Natural killer cell treated with Interleukin-12 subunit alpha and Interleukin-12 subunit beta and Interleukin-15 and Interleukin-18, amount 100 ng/mL, for 72 hours (primary cell): ENCODE measurements at regions not wholly inside any gene's neighbourhood (a gene's known extent, or its start where the extent isn't known, plus 50 kb on each side); places are given as distances from the start of the nearest gene placed in this dataset.

Source experiments
- ATAC-seq, 2 donors: fragments of 150-1000 bp; cut with Tn5 transposase in 1 of 2; sonication (Bioruptor Pico), chemical (Tn5 transposase) in 1 of 2; 2 replicates each; pipeline ENCODE4 v1.10.0; 2021
- DNase-seq: peaks from one replicate; pipeline ENCODE4 v3.0.0; 2022; ENCODE audit warnings: low spot score
- H3K27ac Mint-ChIP-seq, 2 donors: 1 replicate in 1 of 2; 2 replicates in 1 of 2; pipeline ENCODE4 v1.8.0; 2022; ENCODE audit warnings: mixed read lengths in 2 of 2, mild to moderate bottlenecking in 1 of 2, moderate library complexity in 1 of 2
- H3K27me3 Mint-ChIP-seq, 2 donors: 1 replicate in 1 of 2; 2 replicates in 1 of 2; pipeline ENCODE4 v1.8.0; 2022; ENCODE audit warnings: mixed read lengths in 2 of 2
- H3K36me3 Mint-ChIP-seq: one replicate; pipeline ENCODE4 v1.8.0; 2022; ENCODE audit warnings: mixed read lengths
- H3K4me1 Mint-ChIP-seq, 2 donors: 1 replicate in 1 of 2; 2 replicates in 1 of 2; pipeline ENCODE4 v1.8.0; 2022; ENCODE audit warnings: low read depth in 2 of 2, mixed read lengths in 2 of 2, mild to moderate bottlenecking in 1 of 2
- H3K4me3 Mint-ChIP-seq: one replicate; pipeline ENCODE4 v1.8.0; 2022; ENCODE audit warnings: mixed read lengths
- H3K9me3 Mint-ChIP-seq: 2 replicates; pipeline ENCODE4 v1.8.0; 2022; ENCODE audit warnings: mixed read lengths

GRCh38 chr2:128376241-128377041, 57.8 kb upstream of the HS6ST1 start:
- H3K27me3 Mint-ChIP-seq: peaks cover 0 to 8% of the 10 kb centered on the region in 2 donors
- no peaks in the 10 kb centered on the region for H3K36me3 Mint-ChIP-seq
- H3K9me3 Mint-ChIP-seq: no peaks in the 10 kb centered on the region
- H3K4me1 Mint-ChIP-seq: peaks cover 16 to 18% of the 10 kb centered on the region in 2 donors
- no peak overlapping the region for H3K4me3 Mint-ChIP-seq
- ATAC-seq (no peak), DNase-seq (no peak)
- no peak overlapping the region for H3K27ac Mint-ChIP-seq

- no peak overlapping the region for H3K27ac Mint-ChIP-seq
- H3K9me3 Mint-ChIP-seq: no peaks in the 10 kb centered on the region
- peaks cover 0 to 7% of the 10 kb centered on the region in 2 donors for H3K27me3 Mint-ChIP-seq
- H3K36me3 Mint-ChIP-seq: no peaks in the 10 kb centered on the region
- ATAC-seq (no peak), DNase-seq (peak; percentile 46)
- H3K4me3 Mint-ChIP-seq: no peak overlapping the region
- H3K4me1 Mint-ChIP-seq: peaks cover 16% of the 10 kb centered on the region in 2 donors
Measured at GRCh38 chr2:128377071-128377910, 58.6 kb upstream of the HS6ST1 start.

GRCh38 chr2:128378231-128379020, 59.8 kb upstream of the HS6ST1 start:
- Mint-ChIP-seq H3K4me3 (no peak overlapping the region), H3K27ac (no peak overlapping the region), H3K27me3 (peaks cover 0 to 6% of the 10 kb centered on the region in 2 donors), H3K36me3 (no peaks in the 10 kb centered on the region), H3K4me1 (peaks cover 5% of the 10 kb centered on the region in 2 donors), H3K9me3 (no peaks in the 10 kb centered on the region)
- DNase-seq (no peak), ATAC-seq (no peak)

- Mint-ChIP-seq H3K27ac (no peak overlapping the region), H3K9me3 (no peaks in the 10 kb centered on the region), H3K4me1 (no peaks in the 10 kb centered on the region), H3K36me3 (no peaks in the 10 kb centered on the region), H3K27me3 (peaks cover 0 to 2% of the 10 kb centered on the region in 2 donors), H3K4me3 (no peak overlapping the region)
- ATAC-seq (no peak), DNase-seq (no peak)
Measured at GRCh38 chr2:128379021-128380015, 60.6 kb upstream of the HS6ST1 start.

GRCh38 chr2:128380061-128380889, 61.6 kb upstream of the HS6ST1 start:
- H3K27me3 Mint-ChIP-seq: peaks cover 0 to 4% of the 10 kb centered on the region in 2 donors
- H3K27ac Mint-ChIP-seq: no peak overlapping the region
- H3K9me3 Mint-ChIP-seq: no peaks in the 10 kb centered on the region
- H3K4me3 Mint-ChIP-seq: no peak overlapping the region
- peak in 1 of 2 donors; percentile 33 for ATAC-seq
- DNase-seq: peak; percentile 57
- no peaks in the 10 kb centered on the region for H3K4me1 Mint-ChIP-seq
- no peaks in the 10 kb centered on the region for H3K36me3 Mint-ChIP-seq

- Mint-ChIP-seq H3K9me3 (no peaks in the 10 kb centered on the region), H3K27ac (no peak overlapping the region), H3K27me3 (peaks cover 0 to 4% of the 10 kb centered on the region in 2 donors), H3K36me3 (no peaks in the 10 kb centered on the region), H3K4me3 (no peak overlapping the region), H3K4me1 (no peaks in the 10 kb centered on the region)
- ATAC-seq: no peak
- no peak for DNase-seq
Measured at GRCh38 chr2:128380961-128381938, 62.6 kb upstream of the HS6ST1 start.

GRCh38 chr2:128384446-128384845, 65.8 kb upstream of the HS6ST1 start:
- Mint-ChIP-seq H3K27ac (no peak overlapping the region), H3K36me3 (no peaks in the 10 kb centered on the region), H3K27me3 (peaks cover 0 to 4% of the 10 kb centered on the region in 2 donors), H3K9me3 (no peaks in the 10 kb centered on the region), H3K4me3 (no peak overlapping the region), H3K4me1 (no peaks in the 10 kb centered on the region)
- no peak for ATAC-seq
- DNase-seq: peak; percentile 8

GRCh38 chr2:128384956-128385355, 66.3 kb upstream of the HS6ST1 start:
- Mint-ChIP-seq H3K27me3 (peaks cover 0 to 4% of the 10 kb centered on the region in 2 donors), H3K36me3 (no peaks in the 10 kb centered on the region), H3K9me3 (no peaks in the 10 kb centered on the region), H3K4me3 (no peak overlapping the region), H3K27ac (no peak overlapping the region), H3K4me1 (no peaks in the 10 kb centered on the region)
- DNase-seq (no peak), ATAC-seq (no peak)

- Mint-ChIP-seq H3K27ac (no peak overlapping the region), H3K4me3 (no peak overlapping the region), H3K9me3 (no peaks in the 10 kb centered on the region), H3K36me3 (no peaks in the 10 kb centered on the region), H3K4me1 (no peaks in the 10 kb centered on the region), H3K27me3 (peaks cover 0 to 4% of the 10 kb centered on the region in 2 donors)
- ATAC-seq: no peak
- DNase-seq: peak; percentile 32
Measured at GRCh38 chr2:128385365-128385764, 66.7 kb upstream of the HS6ST1 start.

- H3K4me1 Mint-ChIP-seq: no peaks in the 10 kb centered on the region
- H3K27ac Mint-ChIP-seq: no peak overlapping the region
- no peaks in the 10 kb centered on the region for H3K36me3 Mint-ChIP-seq
- H3K9me3 Mint-ChIP-seq: no peaks in the 10 kb centered on the region
- DNase-seq (peak; percentile 31), ATAC-seq (no peak)
- no peak overlapping the region for H3K4me3 Mint-ChIP-seq
- H3K27me3 Mint-ChIP-seq: peaks cover 0 to 4% of the 10 kb centered on the region in 2 donors
Measured at GRCh38 chr2:128386066-128386465, 67.4 kb upstream of the HS6ST1 start.

- Mint-ChIP-seq H3K27me3 (peaks cover 4 to 6% of the 10 kb centered on the region in 2 donors), H3K4me3 (no peak overlapping the region), H3K4me1 (no peaks in the 10 kb centered on the region), H3K27ac (no peak overlapping the region), H3K9me3 (no peaks in the 10 kb centered on the region), H3K36me3 (no peaks in the 10 kb centered on the region)
- ATAC-seq (no peak), DNase-seq (peak; percentile 40)
Measured at GRCh38 chr2:128388499-128388941, 69.9 kb upstream of the HS6ST1 start.
